ENCODE measurements at regions not wholly inside any gene's neighbourhood (a gene's known extent, or its start where the extent isn't known, plus 50 kb on each side); places are given as distances from the start of the nearest gene placed in this dataset.

DNA sequence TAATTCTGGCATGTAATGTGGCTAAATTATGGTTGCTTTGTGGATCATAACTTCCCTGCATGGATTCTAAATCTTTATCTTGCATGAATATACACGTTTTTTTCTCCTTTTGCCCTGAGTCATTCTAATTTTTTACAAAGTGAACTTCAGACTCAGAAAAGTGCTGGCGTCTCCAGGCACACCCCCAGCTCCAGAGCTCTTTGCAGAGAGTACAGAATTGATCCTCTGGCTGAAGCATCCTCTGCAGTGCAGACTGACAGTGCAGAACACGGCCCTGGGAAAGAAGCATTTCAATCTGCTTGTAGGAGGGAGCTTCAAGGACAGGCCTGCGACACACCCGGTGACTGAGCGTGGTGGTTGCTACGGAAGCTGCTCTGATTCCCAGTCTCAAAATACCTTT, 228.1 kb downstream of the FGF9 start (continued):
- TF ChIP-seq USF2 (IDR thresholded peaks at IDR 0.05; ENCODE audit: low read length) (no peak), NRF1 (IDR thresholded peaks at IDR 0.05; ENCODE audit: low read depth, low read length) (no peak), RFX5 (IDR thresholded peaks at IDR 0.05; ENCODE audit: borderline replicate concordance, low read depth, low read length) (no peak), CHD1 (IDR thresholded peaks at IDR 0.05; ENCODE audit: low read depth, low read length) (no peak), CTBP2 (IDR thresholded peaks at IDR 0.05; ENCODE audit: borderline replicate concordance, insufficient read depth, insufficient read length, low read length) (no peak), E2F6 (IDR thresholded peaks at IDR 0.05) (no peak), GTF2F1 (IDR thresholded peaks at IDR 0.05; ENCODE audit: borderline replicate concordance, low read depth, low read length) (no peak), POLR2AphosphoS5 (IDR thresholded peaks at IDR 0.05; ENCODE audit: low read depth, low read length) (no peak)
